H9 (cell line): ENCODE measurements at regions not wholly inside any gene's neighbourhood (a gene's known extent, or its start where the extent isn't known, plus 50 kb on each side); places are given as distances from the start of the nearest gene placed in this dataset.

ENCODE experiments used
- DNase-seq: peaks from one replicate; pipeline ENCODE4 v3.0.0-alpha.2; 2017
- H2AFZ ChIP-seq: one replicate; pipeline ENCODE4 v1.6.1; 2013; ENCODE audit warnings: mild to moderate bottlenecking, low read length, control low read depth, moderate library complexity
- H2AK5ac ChIP-seq: 2 replicates; pipeline ENCODE4 v1.6.1; 2013; ENCODE audit warnings: low read length, control low read depth, mixed read lengths; ENCODE audit not compliant: insufficient read length
- H2BK120ac ChIP-seq: one replicate; pipeline ENCODE4 v1.6.1; 2013; ENCODE audit warnings: low read depth, mild to moderate bottlenecking, low read length, control low read depth, inconsistent platforms; ENCODE audit not compliant: poor library complexity, severe bottlenecking
- H2BK12ac ChIP-seq: 2 replicates; pipeline ENCODE4 v1.6.1; 2013; ENCODE audit warnings: low read length, control low read depth, mixed read lengths, low read depth; ENCODE audit not compliant: insufficient read length
- H2BK15ac ChIP-seq: 2 replicates; pipeline ENCODE4 v1.6.1; 2013; ENCODE audit warnings: low read depth, low read length, control low read depth
- H2BK20ac ChIP-seq: one replicate; pipeline ENCODE4 v1.6.1; 2013; ENCODE audit warnings: low read depth, mild to moderate bottlenecking, low read length, control low read depth, inconsistent platforms; ENCODE audit not compliant: poor library complexity, severe bottlenecking
- H2BK5ac ChIP-seq: 2 replicates; pipeline ENCODE4 v1.6.1; 2013; ENCODE audit warnings: low read length, control low read depth, mixed read lengths; ENCODE audit not compliant: insufficient read length
- H3K14ac ChIP-seq: 2 replicates; pipeline ENCODE4 v1.6.1; 2013; ENCODE audit warnings: low read length, control low read depth; ENCODE audit not compliant: insufficient read depth
- H3K18ac ChIP-seq: 2 replicates; pipeline ENCODE4 v1.6.1; 2013; ENCODE audit warnings: low read depth, mild to moderate bottlenecking, mixed read lengths, low read length, control low read depth; ENCODE audit not compliant: insufficient read length
- H3K23ac ChIP-seq: 2 replicates; pipeline ENCODE4 v1.6.1; 2013; ENCODE audit warnings: low read length, control low read depth, mixed read lengths, low read depth; ENCODE audit not compliant: insufficient read length
- H3K23me2 ChIP-seq: 2 replicates; pipeline ENCODE4 v1.6.1; 2013; ENCODE audit warnings: low read depth, mild to moderate bottlenecking, mixed read lengths, low read length, control low read depth; ENCODE audit not compliant: insufficient read length, poor library complexity, severe bottlenecking
- H3K27ac ChIP-seq: 2 replicates; pipeline ENCODE4 v1.5.1; 2013; ENCODE audit warnings: low read length, control low read depth, mixed read lengths, low read depth; ENCODE audit not compliant: insufficient read length
- H3K27me3 ChIP-seq: 2 replicates; pipeline ENCODE4 v1.6.1; 2013; ENCODE audit warnings: low read length, control low read depth, inconsistent platforms; ENCODE audit not compliant: insufficient read depth
- H3K4ac ChIP-seq: 2 replicates; pipeline ENCODE4 v1.6.1; 2013; ENCODE audit warnings: low read depth, mild to moderate bottlenecking, control low read depth, inconsistent platforms, low read length, moderate library complexity
- H3K4me1 ChIP-seq: 2 replicates; pipeline ENCODE4 v1.6.1; 2013; ENCODE audit warnings: low read length, control low read depth, inconsistent platforms; ENCODE audit not compliant: insufficient read depth
- H3K4me2 ChIP-seq: 2 replicates; pipeline ENCODE4 v1.6.1; 2013; ENCODE audit warnings: low read length, control low read depth, mixed read lengths; ENCODE audit not compliant: insufficient read length, insufficient read depth
- H3K56ac ChIP-seq: 2 replicates; pipeline ENCODE4 v1.6.1; 2013; ENCODE audit warnings: low read depth, mild to moderate bottlenecking, mixed read lengths, low read length, control low read depth; ENCODE audit not compliant: insufficient read length
- H3K79me1 ChIP-seq: 2 replicates; pipeline ENCODE4 v1.6.1; 2013; ENCODE audit warnings: low read depth, mild to moderate bottlenecking, moderate library complexity, low read length, control low read depth, inconsistent platforms; ENCODE audit not compliant: insufficient read depth, poor library complexity, severe bottlenecking
- H3K79me2 ChIP-seq: 2 replicates; pipeline ENCODE4 v1.6.1; 2013; ENCODE audit warnings: low read length, control low read depth, inconsistent platforms; ENCODE audit not compliant: insufficient read depth
- H3K9ac ChIP-seq: 2 replicates; pipeline ENCODE4 v1.6.1; 2013; ENCODE audit warnings: low read length, control low read depth, mixed read lengths; ENCODE audit not compliant: insufficient read length; ENCODE audit errors: extremely low read depth
- H3K9me3 ChIP-seq: one replicate; pipeline ENCODE4 v1.6.1; 2013; ENCODE audit warnings: low read depth, low read length, inconsistent platforms; ENCODE audit not compliant: control insufficient read depth
- H3T11ph ChIP-seq: one replicate; pipeline ENCODE4 v1.6.1; 2013; ENCODE audit warnings: mild to moderate bottlenecking, low read length, control low read depth, inconsistent platforms
- H4K20me1 ChIP-seq: one replicate; pipeline ENCODE4 v1.6.1; 2013; ENCODE audit not compliant: control insufficient read depth, insufficient read length, insufficient read depth
- H4K5ac ChIP-seq: 2 replicates; pipeline ENCODE4 v1.6.1; 2013; ENCODE audit warnings: low read depth, mild to moderate bottlenecking, mixed read lengths, low read length, control low read depth; ENCODE audit not compliant: insufficient read length
- H4K8ac ChIP-seq: replicated peaks from 2 replicates; pipeline ENCODE4 v1.6.1; 2013; ENCODE audit warnings: low read length, control low read depth, mixed read lengths, low read depth; ENCODE audit not compliant: insufficient read length
- H4K91ac ChIP-seq: 2 replicates; pipeline ENCODE4 v1.6.1; 2013; ENCODE audit warnings: low read depth, mild to moderate bottlenecking, moderate library complexity, mixed read lengths, low read length, control low read depth; ENCODE audit not compliant: insufficient read length
- H3K27ac Mint-ChIP-seq, 3 experiments: 2 replicates in 2 of 3; 3 replicates in 1 of 3; pipeline ENCODE4 v1.8.0; 2020 to 2021; ENCODE audit warnings: mixed read lengths in 3 of 3, mild to moderate bottlenecking in 1 of 3, moderate library complexity in 1 of 3
- H3K27me3 Mint-ChIP-seq: 2 replicates; pipeline ENCODE4 v1.8.0; 2021; ENCODE audit warnings: low read depth, mild to moderate bottlenecking, moderate library complexity, mixed read lengths
- H3K36me3 Mint-ChIP-seq, 3 experiments: 2 replicates in 2 of 3; 3 replicates in 1 of 3; pipeline ENCODE4 v1.8.0; 2020 to 2021; ENCODE audit warnings: low read depth in 3 of 3, mixed read lengths in 3 of 3; ENCODE audit not compliant: insufficient read depth in 1 of 3
- H3K4me1 Mint-ChIP-seq, 2 experiments: 2 replicates each; pipeline ENCODE4 v1.8.0; 2020; ENCODE audit warnings: mixed read lengths in 2 of 2
- H3K4me3 Mint-ChIP-seq, 2 experiments: 2 replicates in 1 of 2; 3 replicates in 1 of 2; pipeline ENCODE4 v1.8.0; 2020 to 2021; ENCODE audit warnings: mild to moderate bottlenecking in 2 of 2, mixed read lengths in 2 of 2, moderate library complexity in 1 of 2
- H3K9me3 Mint-ChIP-seq, 2 experiments: 2 replicates in 1 of 2; 3 replicates in 1 of 2; pipeline ENCODE4 v1.8.0; 2020; ENCODE audit warnings: mild to moderate bottlenecking in 2 of 2, mixed read lengths in 2 of 2, moderate library complexity in 1 of 2
- WGBS: extraction: QIAGEN DNeasy Blood & Tissue Kit; methylation state at CpG from one replicate; pipeline ENCODE4 v1.1.7; 2013; ENCODE audit warnings: missing lambda C conversion rate, low lambda C conversion rate, mixed read lengths; ENCODE audit not compliant: insufficient read length; ENCODE audit errors: extremely low coverage; 5-methylcytosine and 5-hydroxymethylcytosine counted together
- TF ChIP-seq, protein P1 (sequence below): fragments of 200-600 bp; sonication (generic); conservative IDR thresholded peaks from 3 replicates; pipeline ENCODE4 v1.8.0; 2021; ENCODE audit warnings: antibody characterized with exemption, mild to moderate bottlenecking

DNA sequence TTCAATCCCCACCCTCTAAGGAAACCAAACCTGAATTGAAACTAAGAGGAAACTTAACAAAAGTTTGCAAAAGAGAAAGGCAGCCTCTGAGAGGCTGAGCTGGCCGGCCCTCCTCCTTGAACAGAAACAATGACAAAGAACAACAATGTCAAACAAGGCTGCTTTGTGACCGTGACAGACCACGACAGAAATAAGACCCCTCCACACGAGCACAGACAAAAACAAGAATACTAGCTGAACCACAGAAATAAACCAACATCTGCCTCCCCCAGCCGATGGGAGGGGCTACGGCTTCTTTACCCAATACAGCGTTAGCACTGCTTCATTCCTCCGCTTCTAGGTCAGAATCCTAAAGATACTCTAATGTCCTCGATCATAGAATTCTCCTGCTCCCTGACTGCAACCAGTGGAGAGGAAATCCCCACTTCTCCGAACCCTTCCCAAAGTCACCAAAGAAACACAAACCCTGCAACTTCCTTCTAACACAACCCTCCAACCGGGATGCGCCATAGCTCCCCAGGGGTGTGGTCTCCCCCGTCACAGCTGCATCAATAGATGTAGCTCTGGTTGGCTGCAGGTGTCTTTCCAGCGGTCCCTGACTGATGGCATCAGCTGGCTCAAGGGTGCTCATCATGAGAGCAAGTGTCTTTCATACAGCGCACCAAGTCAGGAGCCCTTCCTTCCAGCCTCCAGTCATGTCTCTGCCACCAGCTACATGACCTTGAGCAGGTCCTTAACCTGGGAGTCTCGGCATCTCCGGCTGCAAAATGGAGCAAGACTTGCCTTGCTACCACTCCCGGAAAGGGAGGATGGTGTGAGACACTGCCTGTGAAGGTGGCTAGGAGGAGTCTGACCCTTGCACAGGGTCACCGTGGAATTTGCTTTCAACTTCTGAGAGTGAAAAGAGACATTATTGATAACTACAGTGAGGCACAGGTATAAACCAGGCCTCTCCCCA, 198.6 kb downstream of the HAUS1 start:
- Histone ChIP-seq H2BK12ac (no peak overlapping the region), H3K4ac (no peak overlapping the region), H2BK5ac (no peak overlapping the region), H3K27me3 (no peaks in the 10 kb centered on the region), H3K4me1 (no peaks in the 10 kb centered on the region), H3K56ac (no peak overlapping the region), H3K23me2 (no peaks in the 10 kb centered on the region), H2BK120ac (no peak overlapping the region), H3K9ac (no peak overlapping the region), H4K91ac (no peak overlapping the region), H3K14ac (no peak overlapping the region), H2AFZ (no peak overlapping the region), H3K23ac (no peak overlapping the region), H4K5ac (no peak overlapping the region), H3K27ac (no peak overlapping the region), H3T11ph (no peak overlapping the region), H3K79me2 (no peaks in the 10 kb centered on the region), H2AK5ac (no peak overlapping the region), H2BK15ac (no peak overlapping the region), H2BK20ac (no peak overlapping the region), H3K4me2 (no peak overlapping the region), H4K8ac (no peak overlapping the region), H3K18ac (no peak overlapping the region), H3K9me3 (no peaks in the 10 kb centered on the region), H4K20me1 (no peaks in the 10 kb centered on the region), H3K79me1 (no peaks in the 10 kb centered on the region)
- Mint-ChIP-seq H3K27me3 (peaks cover 14% of the 10 kb centered on the region), H3K36me3 (peaks cover 0 to 7% (median 3%) of the 10 kb centered on the region in 3 experiments; a peak in 3 of 7 replicates), H3K9me3 (peaks cover 10 to 15% of the 10 kb centered on the region in 2 experiments), H3K4me3 (no peak overlapping the region; a peak in 1 of 5 replicates), H3K4me1 (peaks cover 10 to 16% of the 10 kb centered on the region in 2 experiments), H3K27ac (peak overlapping the region in 1 of 3 experiments; percentile 4; a peak in 1 of 7 replicates)
- TF ChIP-seq, protein P1, sequence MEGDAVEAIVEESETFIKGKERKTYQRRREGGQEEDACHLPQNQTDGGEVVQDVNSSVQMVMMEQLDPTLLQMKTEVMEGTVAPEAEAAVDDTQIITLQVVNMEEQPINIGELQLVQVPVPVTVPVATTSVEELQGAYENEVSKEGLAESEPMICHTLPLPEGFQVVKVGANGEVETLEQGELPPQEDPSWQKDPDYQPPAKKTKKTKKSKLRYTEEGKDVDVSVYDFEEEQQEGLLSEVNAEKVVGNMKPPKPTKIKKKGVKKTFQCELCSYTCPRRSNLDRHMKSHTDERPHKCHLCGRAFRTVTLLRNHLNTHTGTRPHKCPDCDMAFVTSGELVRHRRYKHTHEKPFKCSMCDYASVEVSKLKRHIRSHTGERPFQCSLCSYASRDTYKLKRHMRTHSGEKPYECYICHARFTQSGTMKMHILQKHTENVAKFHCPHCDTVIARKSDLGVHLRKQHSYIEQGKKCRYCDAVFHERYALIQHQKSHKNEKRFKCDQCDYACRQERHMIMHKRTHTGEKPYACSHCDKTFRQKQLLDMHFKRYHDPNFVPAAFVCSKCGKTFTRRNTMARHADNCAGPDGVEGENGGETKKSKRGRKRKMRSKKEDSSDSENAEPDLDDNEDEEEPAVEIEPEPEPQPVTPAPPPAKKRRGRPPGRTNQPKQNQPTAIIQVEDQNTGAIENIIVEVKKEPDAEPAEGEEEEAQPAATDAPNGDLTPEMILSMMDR = no peak
- WGBS = no CpG with 5 or more reads among the region's 19 CpGs
- no peak for DNase-seq
